ENCODE measurements at regions not wholly inside any gene's neighbourhood (a gene's known extent, or its start where the extent isn't known, plus 50 kb on each side); places are given as distances from the start of the nearest gene placed in this dataset.

DNA sequence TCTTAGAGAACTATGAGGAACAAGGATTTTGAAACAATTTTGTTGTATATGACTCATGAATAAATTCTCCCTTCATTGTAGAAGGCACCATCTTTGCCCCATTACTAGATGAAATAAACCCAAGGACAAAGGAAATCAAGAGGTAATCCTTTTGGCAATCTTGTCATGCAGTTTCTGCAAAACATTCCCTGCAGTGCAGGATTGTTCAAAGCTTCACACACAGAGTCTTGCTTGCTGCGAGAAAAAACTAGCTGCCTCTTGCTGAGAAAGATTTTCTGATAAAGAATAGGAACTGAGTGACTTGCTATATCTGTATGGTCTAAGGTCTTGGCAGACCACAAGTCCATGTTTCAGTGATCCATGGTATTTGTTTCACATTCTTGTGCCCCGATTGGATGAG lies 657.4 kb upstream of the ADGRL4 start:
- TF ChIP-seq, protein P1, sequence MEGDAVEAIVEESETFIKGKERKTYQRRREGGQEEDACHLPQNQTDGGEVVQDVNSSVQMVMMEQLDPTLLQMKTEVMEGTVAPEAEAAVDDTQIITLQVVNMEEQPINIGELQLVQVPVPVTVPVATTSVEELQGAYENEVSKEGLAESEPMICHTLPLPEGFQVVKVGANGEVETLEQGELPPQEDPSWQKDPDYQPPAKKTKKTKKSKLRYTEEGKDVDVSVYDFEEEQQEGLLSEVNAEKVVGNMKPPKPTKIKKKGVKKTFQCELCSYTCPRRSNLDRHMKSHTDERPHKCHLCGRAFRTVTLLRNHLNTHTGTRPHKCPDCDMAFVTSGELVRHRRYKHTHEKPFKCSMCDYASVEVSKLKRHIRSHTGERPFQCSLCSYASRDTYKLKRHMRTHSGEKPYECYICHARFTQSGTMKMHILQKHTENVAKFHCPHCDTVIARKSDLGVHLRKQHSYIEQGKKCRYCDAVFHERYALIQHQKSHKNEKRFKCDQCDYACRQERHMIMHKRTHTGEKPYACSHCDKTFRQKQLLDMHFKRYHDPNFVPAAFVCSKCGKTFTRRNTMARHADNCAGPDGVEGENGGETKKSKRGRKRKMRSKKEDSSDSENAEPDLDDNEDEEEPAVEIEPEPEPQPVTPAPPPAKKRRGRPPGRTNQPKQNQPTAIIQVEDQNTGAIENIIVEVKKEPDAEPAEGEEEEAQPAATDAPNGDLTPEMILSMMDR (IDR thresholded peaks at IDR 0.05), result no peak
- H3K27ac Mint-ChIP-seq (ENCODE audit: unreplicated experiment), result no peak overlapping the region
- H3K9me3 Mint-ChIP-seq (ENCODE audit: unreplicated experiment), result peaks cover 3% of the 10 kb centered on the region
- no peaks in the 10 kb centered on the region for H3K4me1 Mint-ChIP-seq (ENCODE audit: unreplicated experiment)
- DNase-seq (ENCODE audit: extremely low spot score, unreplicated experiment), result no peak
- H3K36me3 Mint-ChIP-seq (ENCODE audit: unreplicated experiment), result no peaks in the 10 kb centered on the region
- H3K4me3 Mint-ChIP-seq (ENCODE audit: unreplicated experiment), result no peak overlapping the region
- no peaks in the 10 kb centered on the region for H3K27me3 Mint-ChIP-seq (ENCODE audit: unreplicated experiment)

DNA sequence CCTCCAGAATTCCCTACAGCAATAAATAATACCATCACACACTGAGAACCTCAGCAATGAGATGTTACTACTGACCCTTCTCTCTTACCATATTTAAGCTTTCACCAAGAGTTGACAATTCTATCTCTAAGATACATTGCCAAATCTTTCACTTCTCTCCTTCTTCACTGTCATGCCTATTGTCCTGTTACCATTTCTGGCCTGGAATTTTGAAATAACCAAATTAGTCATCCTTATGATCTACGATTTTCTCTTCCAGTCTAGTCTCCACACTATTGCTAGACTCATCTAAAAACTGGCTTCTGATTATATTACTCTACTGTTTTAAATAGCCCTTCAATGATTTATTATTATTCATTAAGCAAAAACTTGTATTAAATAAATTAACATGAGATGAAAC lies 656.1 kb upstream of the ADGRL4 start:
- no peaks in the 10 kb centered on the region for H3K36me3 Mint-ChIP-seq (ENCODE audit: unreplicated experiment)
- TF ChIP-seq, protein P1 (IDR thresholded peaks at IDR 0.05), result no peak
- no peak overlapping the region for H3K27ac Mint-ChIP-seq (ENCODE audit: unreplicated experiment)
- H3K9me3 Mint-ChIP-seq (ENCODE audit: unreplicated experiment), result peaks cover 3% of the 10 kb centered on the region
- H3K27me3 Mint-ChIP-seq (ENCODE audit: unreplicated experiment), result no peaks in the 10 kb centered on the region
- H3K4me1 Mint-ChIP-seq (ENCODE audit: unreplicated experiment), result peaks cover 7% of the 10 kb centered on the region
- DNase-seq (ENCODE audit: extremely low spot score, unreplicated experiment), result no peak
- no peak overlapping the region for H3K4me3 Mint-ChIP-seq (ENCODE audit: unreplicated experiment)

DNA sequence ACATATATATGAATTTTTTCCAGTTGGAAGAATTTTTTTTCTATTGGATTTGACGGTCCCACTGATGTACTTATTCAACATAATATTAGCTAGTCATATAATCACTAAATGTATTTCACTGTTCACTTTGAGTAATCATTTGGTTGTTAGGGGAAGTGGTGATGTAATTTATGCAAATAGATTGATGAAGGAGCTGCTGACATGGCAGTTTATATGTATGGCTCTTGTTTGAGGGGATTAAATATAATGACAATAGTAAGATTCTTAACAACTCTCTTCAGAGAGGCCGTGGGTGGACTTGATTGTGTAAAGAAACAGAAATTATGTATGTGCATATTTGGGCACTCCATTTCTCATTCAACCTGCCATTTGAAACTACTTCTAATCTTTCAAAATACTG lies 653.6 kb upstream of the ADGRL4 start:
- no peaks in the 10 kb centered on the region for H3K36me3 Mint-ChIP-seq (ENCODE audit: unreplicated experiment)
- TF ChIP-seq, protein P1 (IDR thresholded peaks at IDR 0.05), result no peak
- H3K4me3 Mint-ChIP-seq (ENCODE audit: unreplicated experiment), result no peak overlapping the region
- H3K9me3 Mint-ChIP-seq (ENCODE audit: unreplicated experiment), result no peaks in the 10 kb centered on the region
- H3K27ac Mint-ChIP-seq (ENCODE audit: unreplicated experiment), result no peak overlapping the region
- no peak for DNase-seq (ENCODE audit: extremely low spot score, unreplicated experiment)
- H3K4me1 Mint-ChIP-seq (ENCODE audit: unreplicated experiment), result peaks cover 8% of the 10 kb centered on the region
- H3K27me3 Mint-ChIP-seq (ENCODE audit: unreplicated experiment), result no peaks in the 10 kb centered on the region

DNA sequence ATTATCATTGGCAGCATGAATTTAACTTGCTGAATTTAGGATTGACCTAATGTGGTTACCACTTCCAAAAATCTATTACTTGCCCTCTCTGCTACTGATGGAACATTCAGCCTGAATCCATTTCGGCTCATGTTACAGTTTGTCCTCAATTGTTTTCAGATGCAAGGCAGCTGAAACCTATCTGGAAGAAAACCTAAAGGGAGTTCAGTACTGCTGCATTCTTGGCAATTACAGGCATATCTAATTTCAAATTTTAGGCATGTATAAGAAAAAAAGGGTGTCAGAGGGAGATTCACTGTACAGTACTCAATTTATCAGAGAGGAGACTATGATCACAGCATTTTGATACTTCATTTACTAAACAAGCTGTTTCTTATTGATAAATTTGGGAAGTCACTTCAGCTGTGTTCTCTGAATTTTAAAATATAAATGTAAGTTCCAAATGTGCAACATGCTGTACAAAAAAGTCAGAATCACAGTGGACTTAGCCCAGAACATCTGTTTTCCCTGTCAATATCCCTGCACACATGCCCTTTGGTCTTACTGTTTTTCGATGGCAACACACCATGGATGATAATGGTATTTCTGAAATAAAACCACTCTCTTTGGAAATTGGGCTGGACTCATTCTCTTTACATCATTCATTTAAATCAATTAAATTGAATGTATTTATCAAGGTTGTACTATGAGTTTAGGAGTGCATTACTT lies 651.6 kb upstream of the ADGRL4 start:
- no peak overlapping the region for H3K27ac Mint-ChIP-seq (ENCODE audit: unreplicated experiment)
- DNase-seq (ENCODE audit: extremely low spot score, unreplicated experiment), result no peak
- TF ChIP-seq, protein P1 (IDR thresholded peaks at IDR 0.05), result no peak
- peaks cover 8% of the 10 kb centered on the region for H3K4me1 Mint-ChIP-seq (ENCODE audit: unreplicated experiment)
- H3K27me3 Mint-ChIP-seq (ENCODE audit: unreplicated experiment), result no peaks in the 10 kb centered on the region
- H3K4me3 Mint-ChIP-seq (ENCODE audit: unreplicated experiment), result no peak overlapping the region
- no peaks in the 10 kb centered on the region for H3K9me3 Mint-ChIP-seq (ENCODE audit: unreplicated experiment)
- H3K36me3 Mint-ChIP-seq (ENCODE audit: unreplicated experiment), result no peaks in the 10 kb centered on the region

DNA sequence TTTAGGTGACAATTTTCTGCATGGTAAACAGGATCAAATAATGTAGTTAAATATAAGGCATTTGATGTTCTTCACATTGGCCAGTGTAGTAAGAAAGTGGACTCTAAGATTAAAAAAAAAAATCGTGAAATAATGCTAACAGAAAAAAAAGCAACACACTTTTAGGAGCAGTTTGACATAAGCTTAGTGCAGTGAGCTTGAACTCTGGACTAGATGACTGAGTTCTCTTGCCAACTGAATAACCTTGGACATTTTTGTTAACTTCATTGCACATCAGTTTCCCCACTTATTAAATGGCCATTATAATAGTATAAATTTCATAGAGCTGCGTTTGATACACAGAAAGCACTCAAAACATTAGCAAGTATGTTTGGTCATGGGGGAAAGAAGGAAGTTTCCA lies 649.3 kb upstream of the ADGRL4 start:
- DNase-seq (ENCODE audit: extremely low spot score, unreplicated experiment), result no peak
- TF ChIP-seq, protein P1 (IDR thresholded peaks at IDR 0.05), result no peak
- Mint-ChIP-seq H3K4me3 (ENCODE audit: unreplicated experiment) (no peak overlapping the region), H3K27me3 (ENCODE audit: unreplicated experiment) (no peaks in the 10 kb centered on the region), H3K27ac (ENCODE audit: unreplicated experiment) (no peak overlapping the region), H3K4me1 (ENCODE audit: unreplicated experiment) (peaks cover 8% of the 10 kb centered on the region), H3K9me3 (ENCODE audit: unreplicated experiment) (no peaks in the 10 kb centered on the region), H3K36me3 (ENCODE audit: unreplicated experiment) (no peaks in the 10 kb centered on the region)
